Right forelimb (tissue), 1 donor: ENCODE measurements at regions not wholly inside any gene's neighbourhood (a gene's known extent, or its start where the extent isn't known, plus 50 kb on each side); places are given as distances from the start of the nearest gene placed in this dataset.

Source experiments
- DNase-seq: peaks from one replicate; pipeline ENCODE4 v3.0.0-alpha.2; 2018

DNA sequence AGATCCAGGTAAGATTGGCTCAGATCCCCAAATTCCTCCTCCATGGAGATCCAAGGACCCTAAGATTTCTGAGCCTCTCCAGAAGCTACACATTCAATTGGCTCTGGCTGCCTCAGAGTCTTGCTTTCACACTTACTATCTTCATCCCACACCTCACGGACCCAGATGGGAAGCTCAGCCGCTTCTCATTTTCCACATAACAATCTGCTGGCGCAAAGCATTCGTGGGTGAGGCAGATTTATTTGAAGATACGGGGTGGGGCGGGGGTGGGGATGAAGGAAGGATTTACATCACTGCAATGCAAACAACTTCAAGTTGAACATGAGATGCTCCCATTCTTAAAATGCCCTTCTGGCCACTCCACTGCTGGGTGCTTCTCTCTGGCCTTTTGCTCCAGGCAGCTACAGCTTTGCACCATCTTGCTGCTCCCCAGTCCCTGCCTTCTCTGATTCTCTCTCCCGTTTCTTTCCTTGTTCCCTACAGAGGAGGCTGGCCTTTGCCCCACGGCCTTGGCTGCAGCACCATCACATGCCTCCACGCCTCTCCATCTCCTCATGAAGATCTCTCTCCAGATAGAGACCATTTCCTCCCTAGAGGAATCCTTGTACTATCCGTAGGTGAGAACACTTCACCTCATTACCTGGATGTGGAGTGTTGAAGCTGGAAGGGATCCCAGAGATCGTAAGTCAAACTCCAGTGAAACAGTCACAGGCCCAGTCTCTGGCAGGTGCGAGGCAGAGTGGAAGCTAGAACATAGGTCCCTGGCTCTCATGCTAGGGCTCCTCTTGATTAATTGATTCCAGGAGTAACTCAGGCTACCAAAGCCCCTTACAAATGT lies 175.9 kb downstream of the RPLP1 start:
- DNase-seq, result no peak

GRCh38 chr15:69629631-69630161 lies 177.1 kb downstream of the RPLP1 start:
- DNase-seq, result no peak

- no peak for DNase-seq
Measured at GRCh38 chr15:69631005-69631404, 178.4 kb downstream of the RPLP1 start.

DNA sequence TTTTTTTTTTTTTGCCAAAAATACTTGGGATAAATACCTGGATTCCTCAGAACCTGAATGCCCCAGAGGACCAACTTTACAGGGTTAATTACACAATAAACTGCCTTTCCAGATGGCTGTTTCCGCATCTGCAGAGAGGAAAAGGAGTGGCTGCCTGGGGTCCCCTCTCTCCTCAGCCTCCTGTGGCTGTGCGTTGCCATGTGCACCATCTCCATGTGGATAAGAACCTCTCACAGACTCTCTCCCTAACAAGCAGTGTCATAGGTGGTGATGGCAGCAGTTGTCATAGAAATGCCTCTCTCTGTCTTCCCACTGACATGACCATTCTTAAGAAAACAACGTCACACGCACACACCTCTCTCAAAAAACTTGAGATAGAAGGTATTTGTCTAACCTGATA lies 179.4 kb downstream of the RPLP1 start:
- no peak for DNase-seq

DNA sequence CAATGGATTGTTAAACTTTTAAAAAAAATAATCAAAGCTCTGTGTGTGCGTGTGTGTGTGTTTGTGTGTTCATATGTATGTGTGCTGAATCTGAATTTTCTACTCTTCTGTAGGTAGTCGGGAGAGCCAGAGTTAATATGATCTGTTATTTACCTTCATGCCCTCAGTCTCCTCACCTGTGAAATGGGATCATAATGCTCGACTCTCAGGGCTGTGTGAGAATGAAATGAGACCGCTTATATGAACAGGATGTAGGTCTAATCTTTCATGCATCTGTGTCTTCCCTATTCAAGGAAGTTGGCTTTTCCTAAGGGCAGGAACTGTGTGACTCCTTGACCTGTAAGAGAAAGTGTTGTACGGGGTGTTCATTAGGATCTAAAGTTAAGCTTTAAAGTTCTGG lies 182.2 kb downstream of the RPLP1 start:
- no peak for DNase-seq

DNA sequence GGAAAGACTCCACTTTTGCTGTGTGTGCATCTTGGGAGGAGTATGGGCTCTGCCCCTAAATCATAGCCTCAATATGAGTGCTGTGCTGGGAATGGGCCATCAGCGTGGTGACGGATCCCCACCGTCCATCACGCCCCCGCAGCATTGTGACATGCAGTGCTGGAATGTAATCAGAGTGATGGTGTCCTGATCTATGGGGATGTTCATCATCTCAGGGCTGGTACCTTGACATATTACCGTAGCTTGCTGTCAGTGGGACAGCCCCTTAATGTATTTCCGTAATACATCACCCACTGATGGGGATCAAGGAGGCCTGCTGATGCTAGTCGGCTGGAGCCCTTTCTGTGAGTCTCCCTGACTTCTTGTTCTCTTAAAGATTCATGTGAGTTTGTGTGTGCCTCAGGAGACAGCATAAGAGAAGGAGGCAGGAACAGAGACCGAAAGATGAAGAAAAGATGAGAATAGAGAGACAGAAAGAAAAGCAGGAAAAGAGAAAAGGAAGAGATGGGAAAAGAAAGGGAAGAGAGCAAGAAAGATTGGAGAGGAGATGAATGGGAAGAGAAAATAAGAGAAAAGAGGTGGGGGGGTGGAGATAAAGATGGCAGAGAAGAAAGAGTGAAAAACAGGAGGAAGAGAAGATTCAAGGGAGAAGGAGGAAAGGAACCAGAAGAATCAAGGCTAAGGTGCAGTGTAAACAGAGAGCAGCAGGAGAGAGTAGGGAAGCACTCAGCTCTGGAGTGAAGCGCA lies 183.7 kb downstream of the RPLP1 start:
- no peak for DNase-seq

GRCh38 chr15:69637818-69638217 lies 185.2 kb downstream of the RPLP1 start:
- no peak for DNase-seq

DNA sequence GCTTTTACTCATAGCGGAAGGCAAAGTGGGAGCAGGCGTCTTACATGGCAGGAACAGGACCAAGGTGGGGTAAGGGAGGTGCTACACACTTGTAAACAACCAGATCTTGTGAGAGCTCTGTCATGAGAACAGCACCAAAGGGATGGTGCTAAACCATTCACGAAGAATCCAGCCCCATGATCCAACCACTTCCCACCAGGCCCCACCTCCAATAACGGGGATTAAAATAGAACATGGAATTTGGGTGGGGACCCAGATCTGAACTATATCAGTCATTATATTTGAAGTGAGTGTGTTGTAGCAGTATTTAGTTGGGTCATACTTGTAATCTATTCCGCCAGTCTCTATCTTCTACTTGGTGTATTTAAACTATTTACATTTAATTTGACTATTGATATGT lies 190.9 kb downstream of the RPLP1 start:
- no peak for DNase-seq

DNA sequence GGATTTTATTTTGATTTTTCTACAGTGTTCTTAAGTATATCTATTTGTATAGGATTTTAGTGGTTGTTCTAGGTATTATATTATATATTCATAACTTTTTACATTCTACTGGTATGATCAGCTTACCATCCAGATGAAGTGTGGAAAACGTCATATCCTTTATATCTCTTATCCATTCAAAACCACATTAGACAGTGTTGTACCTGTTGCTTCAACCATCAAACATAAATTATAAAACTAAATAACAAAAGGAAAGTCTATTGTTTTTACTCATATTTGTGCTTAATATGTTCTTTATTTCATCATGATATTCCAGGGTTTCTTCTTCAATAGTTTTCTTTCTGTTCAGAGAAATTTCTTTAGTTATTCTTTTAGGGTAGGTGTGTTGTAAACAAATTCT lies 191.4 kb downstream of the RPLP1 start:
- DNase-seq, result no peak

DNA sequence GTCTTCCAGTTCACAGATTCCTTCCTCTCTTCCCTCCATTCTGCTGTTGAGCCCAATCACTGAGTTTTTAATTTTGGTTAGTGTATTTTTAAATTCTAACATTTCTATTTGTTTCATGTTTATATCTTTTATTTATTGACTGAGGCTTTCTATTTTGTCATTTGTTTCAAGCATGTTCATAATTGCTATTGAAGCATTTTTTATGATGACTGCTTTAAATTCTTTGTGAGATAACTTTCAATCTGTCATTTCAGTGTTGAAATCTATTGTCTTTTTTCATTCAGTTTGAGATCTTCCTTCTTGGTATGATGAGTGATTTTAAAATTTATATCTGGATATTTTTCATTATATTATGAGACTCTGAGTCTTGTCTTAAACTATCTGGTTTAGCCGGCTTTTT lies 192.3 kb downstream of the RPLP1 start:
- no peak for DNase-seq

DNA sequence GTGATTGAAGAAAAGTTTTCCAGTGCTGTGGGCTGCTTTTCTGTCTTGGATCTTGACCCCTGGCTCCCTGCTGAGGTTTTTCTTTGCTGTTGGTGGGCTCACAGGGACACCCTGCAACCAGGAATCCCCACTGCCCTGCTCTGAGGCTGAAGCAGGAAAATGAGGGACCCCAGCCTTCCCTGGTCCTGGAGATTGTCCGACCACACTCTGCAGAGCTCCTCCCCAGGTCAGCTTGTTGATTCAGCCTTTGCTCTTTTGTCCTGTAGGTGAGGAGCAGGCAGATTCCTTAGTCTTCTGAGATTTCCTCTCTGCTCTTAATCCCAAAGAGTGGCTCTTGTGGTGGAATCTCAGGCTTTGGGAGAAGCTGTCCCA lies 194.5 kb downstream of the RPLP1 start:
- DNase-seq, result no peak

DNA sequence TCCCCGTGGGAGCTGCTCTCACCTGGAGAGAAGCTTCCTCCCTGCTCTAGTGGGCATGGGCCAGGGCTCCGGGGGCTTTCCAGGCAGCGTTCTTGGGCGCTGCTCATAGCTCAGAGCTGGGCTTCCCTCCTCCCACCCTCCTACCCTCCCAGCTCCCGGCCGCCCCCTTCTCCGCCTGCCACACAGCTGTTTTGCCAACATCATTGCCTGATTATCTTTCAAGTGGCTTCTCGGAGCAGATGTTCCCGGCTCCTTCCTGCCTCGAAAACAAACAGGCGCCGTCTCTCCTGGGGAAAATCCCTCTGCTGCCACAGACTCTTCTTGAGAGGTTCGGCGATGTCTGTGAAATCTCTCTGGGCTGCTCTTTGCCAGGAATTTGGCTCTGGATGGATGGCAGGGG lies 195.6 kb downstream of the RPLP1 start:
- DNase-seq, result peak; percentile 62

DNA sequence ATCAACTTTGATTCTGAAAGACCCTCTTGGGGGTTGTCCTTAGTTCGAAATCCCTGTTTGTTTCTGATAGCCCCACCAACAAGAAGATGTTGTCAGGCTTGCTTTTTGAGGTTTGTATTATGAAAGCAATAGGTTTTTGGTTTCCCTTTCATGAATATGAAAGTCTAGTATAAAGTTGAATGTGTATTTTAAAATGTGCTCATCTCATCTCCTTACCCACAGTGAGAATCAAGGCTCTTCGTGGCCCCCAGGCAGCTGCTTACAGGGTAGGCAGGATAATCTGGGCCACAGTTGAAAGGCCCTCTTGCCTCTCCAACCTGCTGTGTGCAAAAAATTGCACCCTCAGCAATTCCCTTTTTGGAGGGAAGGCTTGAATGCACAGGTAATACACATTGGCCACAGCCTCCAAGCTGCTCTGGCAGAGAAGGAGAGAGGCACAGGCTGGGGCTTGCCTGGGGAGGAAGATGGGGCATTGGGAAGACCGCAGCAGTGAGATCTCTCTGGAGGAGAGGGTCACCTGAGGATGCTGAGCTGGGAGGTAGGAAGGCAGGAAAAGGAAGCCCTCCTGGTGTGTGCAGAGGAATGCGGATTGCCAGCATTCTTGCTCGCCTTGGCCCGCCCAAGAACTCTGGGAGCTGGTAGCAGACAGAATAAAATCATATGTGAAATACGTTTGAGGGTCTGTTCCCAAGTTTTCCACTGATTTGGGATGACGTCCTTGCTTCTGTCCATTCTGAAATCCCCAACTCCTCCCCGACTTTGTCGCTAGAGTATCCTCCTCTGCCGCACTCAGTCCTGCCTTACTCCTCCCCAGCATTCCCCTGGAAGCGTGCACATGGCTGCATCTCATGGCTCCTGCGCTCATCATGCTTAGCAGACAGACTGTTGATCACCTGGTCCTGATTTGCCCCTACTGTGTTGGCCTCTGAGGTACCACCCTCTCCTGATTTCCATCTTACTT lies 196.4 kb downstream of the RPLP1 start:
- DNase-seq, result no peak

- no peak for DNase-seq
Measured at GRCh38 chr15:69652293-69652692, 199.7 kb downstream of the RPLP1 start.

GRCh38 chr15:69652751-69653305 lies 200.2 kb downstream of the RPLP1 start:
- no peak for DNase-seq

- no peak for DNase-seq
Measured at GRCh38 chr15:69653306-69653705, 200.7 kb downstream of the RPLP1 start.

DNA sequence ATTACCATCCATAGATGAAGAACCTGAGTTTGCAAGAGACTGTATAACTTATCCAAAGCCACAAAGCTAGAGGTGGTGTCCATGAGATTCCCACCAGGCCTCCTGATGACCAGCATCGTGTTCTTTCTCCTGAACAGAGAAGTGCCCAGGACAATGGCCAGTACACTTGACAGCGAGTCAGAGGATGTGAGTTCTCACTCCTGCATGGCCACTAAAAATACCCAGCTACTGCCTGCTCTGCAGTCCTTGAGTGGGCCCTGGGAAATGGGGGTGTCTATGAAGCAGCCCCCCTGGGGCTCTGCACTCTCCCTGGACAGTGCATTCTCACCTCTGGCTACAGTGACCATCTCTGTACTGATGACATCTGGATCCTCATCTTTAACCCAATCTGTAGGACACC lies 201.2 kb downstream of the RPLP1 start:
- no peak for DNase-seq

- no peak for DNase-seq
Measured at GRCh38 chr15:69656271-69657030, 203.8 kb downstream of the RPLP1 start.

GRCh38 chr15:69657626-69658025 lies 205.0 kb downstream of the RPLP1 start:
- DNase-seq, result no peak

- DNase-seq, result no peak
Measured at GRCh38 chr15:69658411-69658945, 205.9 kb downstream of the RPLP1 start.

DNA sequence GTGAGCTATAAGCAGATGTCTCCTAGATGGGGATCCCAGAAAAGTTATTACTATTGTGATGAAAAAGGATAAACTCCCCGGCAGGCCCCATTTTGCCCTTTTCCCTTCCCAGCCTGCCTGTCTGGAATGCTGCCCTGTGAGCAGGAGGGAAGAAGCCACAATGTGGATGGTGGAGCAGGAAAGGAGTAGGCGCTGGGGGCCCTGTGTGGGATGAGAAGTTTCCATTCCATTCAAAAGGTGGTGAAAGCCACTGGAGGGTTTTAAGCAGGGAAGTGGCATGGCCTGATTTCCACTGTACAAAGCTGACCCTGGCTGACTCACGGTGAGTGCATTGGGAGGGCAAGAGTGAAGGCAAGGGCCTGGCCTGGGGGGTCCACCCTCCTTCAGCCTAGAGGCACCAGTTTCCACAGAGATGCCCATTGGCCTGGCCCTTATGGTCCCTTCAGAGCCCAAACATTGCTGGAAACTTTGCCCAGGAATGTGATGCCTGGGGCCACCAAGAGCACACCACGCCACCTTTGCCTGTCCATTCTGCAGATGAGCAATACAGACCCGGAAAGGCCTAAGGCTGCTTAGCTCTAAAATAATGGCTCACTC lies 206.9 kb downstream of the RPLP1 start:
- DNase-seq, result no peak
